ENCODE measurements at regions not wholly inside any gene's neighbourhood (a gene's known extent, or its start where the extent isn't known, plus 50 kb on each side); places are given as distances from the start of the nearest gene placed in this dataset.

- DNase-seq = no peak
Measured at GRCh38 chr6:170232186-170233002, 58.5 kb downstream of the DLL1 start.

- DNase-seq = no peak
Measured at GRCh38 chr6:170231293-170232185, 59.3 kb downstream of the DLL1 start.

- DNase-seq = no peak
Measured at GRCh38 chr6:170230520-170231292, 60.2 kb downstream of the DLL1 start.

GRCh38 chr6:170229851-170230519 is 60.9 kb downstream of the DLL1 start:
- peak; percentile 49 to 75 for DNase-seq

- no peak for DNase-seq
Measured at GRCh38 chr6:170229396-170229795, 61.5 kb downstream of the DLL1 start.

GRCh38 chr6:170228946-170229310 is 62.0 kb downstream of the DLL1 start:
- DNase-seq = no peak

GRCh38 chr6:170227996-170228945 is 62.6 kb downstream of the DLL1 start:
- DNase-seq = no peak

- no peak for DNase-seq
Measured at GRCh38 chr6:170227521-170227983, 63.3 kb downstream of the DLL1 start.

- no peak for DNase-seq
Measured at GRCh38 chr6:170226647-170227046, 64.2 kb downstream of the DLL1 start.

GRCh38 chr6:170225852-170226417 is 64.9 kb downstream of the DLL1 start:
- DNase-seq = no peak

- no peak for DNase-seq
Measured at GRCh38 chr6:170224694-170225660, 65.9 kb downstream of the DLL1 start.

GRCh38 chr6:170223718-170224693 is 66.9 kb downstream of the DLL1 start:
- no peak for DNase-seq

- no peak for DNase-seq
Measured at GRCh38 chr6:170222498-170223471, 68.1 kb downstream of the DLL1 start.

GRCh38 chr6:170221753-170222400 is 69.0 kb downstream of the DLL1 start:
- DNase-seq = no peak

- DNase-seq = no peak
Measured at GRCh38 chr6:170221052-170221752, 69.7 kb downstream of the DLL1 start.
